ENCODE measurements at regions not wholly inside any gene's neighbourhood (a gene's known extent, or its start where the extent isn't known, plus 50 kb on each side); places are given as distances from the start of the nearest gene placed in this dataset.

- no peak for DNase-seq (ENCODE audit: low read depth in 2 of 3, low spot score in 2 of 3)
Measured at GRCh38 chrX:149992918-149993317, 54.6 kb upstream of the EOLA2 start.

GRCh38 chrX:149993989-149994388, 55.7 kb upstream of the EOLA2 start:
- no peak for DNase-seq (ENCODE audit: low read depth in 2 of 3, low spot score in 2 of 3)

- DNase-seq (ENCODE audit: low read depth in 2 of 3, low spot score in 2 of 3) = no peak
Measured at GRCh38 chrX:149996515-149996914, 58.2 kb upstream of the EOLA2 start.

GRCh38 chrX:150005027-150005426, 66.7 kb upstream of the EOLA2 start:
- DNase-seq (ENCODE audit: low read depth in 2 of 3, low spot score in 2 of 3) = no peak

GRCh38 chrX:150007356-150007755, 69.1 kb upstream of the EOLA2 start:
- DNase-seq (ENCODE audit: low read depth in 2 of 3, low spot score in 2 of 3) = no peak

GRCh38 chrX:150012647-150013381, 74.5 kb upstream of the EOLA2 start:
- no peak for DNase-seq (ENCODE audit: low read depth in 2 of 3, low spot score in 2 of 3)

GRCh38 chrX:150014525-150014924, 76.2 kb upstream of the EOLA2 start:
- DNase-seq (ENCODE audit: low read depth in 2 of 3, low spot score in 2 of 3) = no peak

- no peak for DNase-seq (ENCODE audit: low read depth in 2 of 3, low spot score in 2 of 3)
Measured at GRCh38 chrX:150017868-150018267, 79.6 kb upstream of the EOLA2 start.

- DNase-seq (ENCODE audit: low read depth in 2 of 3, low spot score in 2 of 3) = no peak
Measured at GRCh38 chrX:150018931-150019361, 80.7 kb upstream of the EOLA2 start.

- no peak for DNase-seq (ENCODE audit: low read depth in 2 of 3, low spot score in 2 of 3)
Measured at GRCh38 chrX:150028692-150029091, 90.4 kb upstream of the EOLA2 start.

- DNase-seq (ENCODE audit: low read depth in 2 of 3, low spot score in 2 of 3) = no peak
Measured at GRCh38 chrX:150032742-150033141, 94.5 kb upstream of the EOLA2 start.

- DNase-seq (ENCODE audit: low read depth in 2 of 3, low spot score in 2 of 3) = no peak
Measured at GRCh38 chrX:150034788-150035187, 96.5 kb upstream of the EOLA2 start.

- no peak for DNase-seq (ENCODE audit: low read depth in 2 of 3, low spot score in 2 of 3)
Measured at GRCh38 chrX:150035531-150035930, 97.2 kb upstream of the EOLA2 start.

GRCh38 chrX:150036181-150036580, 97.9 kb upstream of the EOLA2 start:
- DNase-seq (ENCODE audit: low read depth in 2 of 3, low spot score in 2 of 3) = no peak

GRCh38 chrX:150036641-150037040, 98.3 kb upstream of the EOLA2 start:
- DNase-seq (ENCODE audit: low read depth in 2 of 3, low spot score in 2 of 3) = no peak

- DNase-seq (ENCODE audit: low read depth in 2 of 3, low spot score in 2 of 3) = no peak
Measured at GRCh38 chrX:150037041-150037440, 98.8 kb upstream of the EOLA2 start.

- DNase-seq (ENCODE audit: low read depth in 2 of 3, low spot score in 2 of 3) = no peak
Measured at GRCh38 chrX:150038315-150038714, 100.0 kb upstream of the EOLA2 start.

- no peak for DNase-seq (ENCODE audit: low read depth in 2 of 3, low spot score in 2 of 3)
Measured at GRCh38 chrX:150038986-150039599, 100.8 kb upstream of the EOLA2 start.

GRCh38 chrX:150041208-150041607, 102.9 kb upstream of the EOLA2 start:
- DNase-seq (ENCODE audit: low read depth in 2 of 3, low spot score in 2 of 3) = no peak

GRCh38 chrX:150044556-150044955, 106.3 kb upstream of the EOLA2 start:
- DNase-seq (ENCODE audit: low read depth in 2 of 3, low spot score in 2 of 3) = no peak

- DNase-seq (ENCODE audit: low read depth in 2 of 3, low spot score in 2 of 3) = no peak
Measured at GRCh38 chrX:150047818-150048217, 109.5 kb upstream of the EOLA2 start.

GRCh38 chrX:150049647-150050046, 111.4 kb upstream of the EOLA2 start:
- no peak for DNase-seq (ENCODE audit: low read depth in 2 of 3, low spot score in 2 of 3)

GRCh38 chrX:150050387-150050786, 112.1 kb upstream of the EOLA2 start:
- no peak for DNase-seq (ENCODE audit: low read depth in 2 of 3, low spot score in 2 of 3)

Data from activated CD8-positive, alpha-beta memory T cell treated with anti-CD3 and anti-CD28 coated beads for 48 hours (primary cell).